ENCODE measurements at regions not wholly inside any gene's neighbourhood (a gene's known extent, or its start where the extent isn't known, plus 50 kb on each side); places are given as distances from the start of the nearest gene placed in this dataset.
A peak's percentile ranks its signal among the peaks of the same experiment; 100 is the strongest.
"Not testable (repeated sequence)": the region's sequence is repeated elsewhere in the genome, so short reads cannot be mapped to it uniquely, and the experiment has no call there.

DNA sequence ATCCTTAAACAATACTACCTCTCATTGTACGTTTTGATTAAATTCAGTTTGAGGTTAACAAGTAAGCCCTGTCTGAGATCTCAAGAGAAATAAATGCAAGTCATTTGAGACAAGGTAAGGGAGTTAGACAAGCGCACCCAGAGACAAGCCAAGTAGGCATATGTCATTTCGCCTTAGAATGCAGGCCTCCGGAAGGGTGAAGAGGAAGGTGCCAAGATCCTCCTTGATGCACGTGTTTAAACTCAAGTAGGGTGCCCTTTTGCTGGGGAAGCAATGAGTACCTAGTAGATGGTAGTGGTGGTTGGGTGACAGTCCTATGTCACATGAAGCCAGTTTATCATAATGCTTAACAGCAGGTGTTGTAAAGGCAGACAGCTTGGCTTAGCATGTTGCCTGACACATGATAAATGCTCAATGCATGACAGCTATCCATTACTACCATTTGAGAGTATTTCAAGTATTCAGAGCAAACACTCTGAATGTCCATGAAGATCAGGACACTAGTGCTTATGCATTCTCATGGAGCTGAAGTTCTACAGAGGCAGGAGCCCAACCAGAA lies 415.9 kb downstream of the TMEM135 start:
- H3K79me2 ChIP-seq (ENCODE audit: low read depth): no peaks in the 10 kb centered on the region
- no peak overlapping the region for H3K27ac Mint-ChIP-seq
- H3K27me3 Mint-ChIP-seq (ENCODE audit: insufficient read depth, low read depth): no peaks in the 10 kb centered on the region
- no peaks in the 10 kb centered on the region for H3K36me3 ChIP-seq
- H3K9ac ChIP-seq: no peak overlapping the region
- H3K9me3 ChIP-seq (ENCODE audit: low read depth): no peaks in the 10 kb centered on the region
- H3K36me3 Mint-ChIP-seq: no peaks in the 10 kb centered on the region
- no peak overlapping the region for H3K27ac ChIP-seq
- no peaks in the 10 kb centered on the region for H3K4me1 ChIP-seq
- TF ChIP-seq EZH2 (IDR thresholded peaks at IDR 0.05) (no peak), EZH2phosphoT487 (IDR thresholded peaks at IDR 0.05) (no peak), CTCF (IDR thresholded peaks at IDR 0.05) (no peak)
- no peak overlapping the region for H2AFZ ChIP-seq (replicated peaks)
- no peaks in the 10 kb centered on the region for H3K9me3 Mint-ChIP-seq
- DNase-seq (ENCODE audit: low spot score): no peak
- no peaks in the 10 kb centered on the region for H3K27me3 ChIP-seq
- no peak overlapping the region for H3K4me3 Mint-ChIP-seq
- H3K4me2 ChIP-seq: no peak overlapping the region
- H3K4me3 ChIP-seq: no peak overlapping the region
- H3K4me1 Mint-ChIP-seq: peaks cover 6% of the 10 kb centered on the region
- H3F3A ChIP-seq (ENCODE audit: low read depth): no peaks in the 10 kb centered on the region
- no peaks in the 10 kb centered on the region for H4K20me1 ChIP-seq (ENCODE audit: low read depth)

GRCh38 chr11:87452025-87452424 lies 414.3 kb downstream of the TMEM135 start:
- not testable (repeated sequence) for H3K4me3 Mint-ChIP-seq, H3K27ac Mint-ChIP-seq

DNA sequence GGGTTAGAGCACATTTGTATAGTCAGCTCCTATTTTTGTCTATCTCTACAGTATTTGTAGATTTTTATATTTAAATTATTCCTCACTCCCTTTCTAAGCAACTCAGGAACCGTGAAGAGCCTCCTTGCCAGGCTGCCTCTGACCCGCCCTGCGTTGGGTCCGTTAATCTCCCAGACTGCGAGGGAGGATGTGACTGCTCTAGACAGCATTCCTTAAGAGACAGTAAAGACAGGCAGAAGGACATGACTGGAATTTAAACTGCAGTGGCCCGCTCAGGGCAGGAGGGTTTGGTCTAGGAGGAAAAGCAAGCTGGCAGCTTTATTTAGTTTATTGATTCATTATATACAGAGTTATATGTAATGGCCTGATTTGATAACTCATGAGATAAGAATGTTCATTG lies 413.7 kb downstream of the TMEM135 start:
- no peak overlapping the region for H3K9ac ChIP-seq
- TF ChIP-seq EZH2 (IDR thresholded peaks at IDR 0.05) (no peak), CTCF (IDR thresholded peaks at IDR 0.05) (no peak), EZH2phosphoT487 (IDR thresholded peaks at IDR 0.05) (no peak)

More at GRCh38 chr11:87452025-87452424, 414.3 kb downstream of the TMEM135 start:
- H3K4me1 Mint-ChIP-seq; H3K4me3 ChIP-seq; H3K9ac ChIP-seq; H3K4me2 ChIP-seq; H3K27ac ChIP-seq; H3K27me3 Mint-ChIP-seq (ENCODE audit: insufficient read depth, low read depth); H3K79me2 ChIP-seq (ENCODE audit: low read depth); H3K9me3 ChIP-seq (ENCODE audit: low read depth); H3K36me3 ChIP-seq; H3K4me1 ChIP-seq; H3K36me3 Mint-ChIP-seq; H3K9me3 Mint-ChIP-seq; H3F3A ChIP-seq (ENCODE audit: low read depth); DNase-seq (ENCODE audit: low spot score); H4K20me1 ChIP-seq (ENCODE audit: low read depth); H2AFZ ChIP-seq (replicated peaks); H3K27me3 ChIP-seq: not testable (repeated sequence)

GRCh38 chr11:87447606-87448005 lies 409.9 kb downstream of the TMEM135 start:
- no peak overlapping the region for H2AFZ ChIP-seq (replicated peaks)
- H3K36me3 ChIP-seq: no peaks in the 10 kb centered on the region
- DNase-seq (ENCODE audit: low spot score): no peak
- Mint-ChIP-seq H3K9me3 (no peaks in the 10 kb centered on the region), H3K4me1 (no peaks in the 10 kb centered on the region), H3K36me3 (no peaks in the 10 kb centered on the region), H3K27me3 (ENCODE audit: insufficient read depth, low read depth) (no peaks in the 10 kb centered on the region), H3K27ac (no peak overlapping the region), H3K4me3 (no peak overlapping the region)
- no peak overlapping the region for H3K9ac ChIP-seq
- H3K4me3 ChIP-seq: no peak overlapping the region
- no peaks in the 10 kb centered on the region for H4K20me1 ChIP-seq (ENCODE audit: low read depth)
- no peaks in the 10 kb centered on the region for H3K79me2 ChIP-seq (ENCODE audit: low read depth)
- H3K4me2 ChIP-seq: no peak overlapping the region
- H3F3A ChIP-seq (ENCODE audit: low read depth): no peaks in the 10 kb centered on the region
- H3K9me3 ChIP-seq (ENCODE audit: low read depth): no peaks in the 10 kb centered on the region
- no peaks in the 10 kb centered on the region for H3K4me1 ChIP-seq
- H3K27me3 ChIP-seq: no peaks in the 10 kb centered on the region
- H3K27ac ChIP-seq: no peak overlapping the region
- TF ChIP-seq EZH2phosphoT487 (IDR thresholded peaks at IDR 0.05) (no peak), EZH2 (IDR thresholded peaks at IDR 0.05) (no peak), CTCF (IDR thresholded peaks at IDR 0.05) (no peak)

More for the DNA sequence above, 413.7 kb downstream of the TMEM135 start:
- Mint-ChIP-seq H3K27me3 (ENCODE audit: insufficient read depth, low read depth) (no peaks in the 10 kb centered on the region), H3K4me3 (no peak overlapping the region), H3K36me3 (no peaks in the 10 kb centered on the region), H3K27ac (no peak overlapping the region), H3K4me1 (peaks cover 6% of the 10 kb centered on the region), H3K9me3 (no peaks in the 10 kb centered on the region)
- no peak overlapping the region for H3K4me2 ChIP-seq
- no peaks in the 10 kb centered on the region for H4K20me1 ChIP-seq (ENCODE audit: low read depth)
- H3K27ac ChIP-seq: no peak overlapping the region
- no peaks in the 10 kb centered on the region for H3K36me3 ChIP-seq
- H2AFZ ChIP-seq (replicated peaks): no peak overlapping the region
- H3K4me1 ChIP-seq: no peaks in the 10 kb centered on the region
- no peak overlapping the region for H3K4me3 ChIP-seq
- peak; percentile 28 for DNase-seq (ENCODE audit: low spot score)
- no peaks in the 10 kb centered on the region for H3F3A ChIP-seq (ENCODE audit: low read depth)
- no peaks in the 10 kb centered on the region for H3K9me3 ChIP-seq (ENCODE audit: low read depth)
- H3K27me3 ChIP-seq: no peaks in the 10 kb centered on the region
- H3K79me2 ChIP-seq (ENCODE audit: low read depth): no peaks in the 10 kb centered on the region
